C1 segment of cervical spinal cord (tissue), 14 donors: ENCODE measurements at regions not wholly inside any gene's neighbourhood (a gene's known extent, or its start where the extent isn't known, plus 50 kb on each side); places are given as distances from the start of the nearest gene placed in this dataset.

ENCODE experiments used
- DNase-seq, 14 donors: peaks; one replicate each; lab custom pipeline; 2025; lab: John Stamatoyannopoulos, UW

GRCh38 chr18:78688249-78688648, 291.4 kb upstream of the SALL3 start:
- DNase-seq: no peak

DNA sequence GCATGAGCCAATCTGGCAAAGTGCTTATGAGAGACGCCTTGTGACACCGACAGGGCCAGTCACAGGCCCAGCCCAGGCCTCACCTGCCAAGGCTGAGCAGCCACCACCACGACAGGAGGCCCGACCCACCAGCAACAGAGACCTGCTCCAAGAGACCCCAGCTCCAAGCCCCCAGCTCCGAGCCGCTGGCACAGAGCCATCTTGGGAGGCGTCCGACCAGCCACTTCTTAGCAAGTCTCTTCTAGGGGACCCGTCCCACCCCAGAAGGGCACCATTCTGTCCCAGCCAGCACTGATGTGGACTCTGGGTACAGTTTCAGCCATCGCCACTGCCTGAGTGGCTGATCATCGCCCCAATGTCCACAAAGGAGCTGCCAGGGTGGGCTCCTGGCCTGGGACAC, 290.7 kb upstream of the SALL3 start:
- no peak for DNase-seq

GRCh38 chr18:78689606-78690005, 290.0 kb upstream of the SALL3 start:
- DNase-seq: no peak

- DNase-seq: no peak
Observed at GRCh38 chr18:78692105-78692504, 287.5 kb upstream of the SALL3 start.

GRCh38 chr18:78693429-78693828, 286.2 kb upstream of the SALL3 start:
- no peak for DNase-seq

DNA sequence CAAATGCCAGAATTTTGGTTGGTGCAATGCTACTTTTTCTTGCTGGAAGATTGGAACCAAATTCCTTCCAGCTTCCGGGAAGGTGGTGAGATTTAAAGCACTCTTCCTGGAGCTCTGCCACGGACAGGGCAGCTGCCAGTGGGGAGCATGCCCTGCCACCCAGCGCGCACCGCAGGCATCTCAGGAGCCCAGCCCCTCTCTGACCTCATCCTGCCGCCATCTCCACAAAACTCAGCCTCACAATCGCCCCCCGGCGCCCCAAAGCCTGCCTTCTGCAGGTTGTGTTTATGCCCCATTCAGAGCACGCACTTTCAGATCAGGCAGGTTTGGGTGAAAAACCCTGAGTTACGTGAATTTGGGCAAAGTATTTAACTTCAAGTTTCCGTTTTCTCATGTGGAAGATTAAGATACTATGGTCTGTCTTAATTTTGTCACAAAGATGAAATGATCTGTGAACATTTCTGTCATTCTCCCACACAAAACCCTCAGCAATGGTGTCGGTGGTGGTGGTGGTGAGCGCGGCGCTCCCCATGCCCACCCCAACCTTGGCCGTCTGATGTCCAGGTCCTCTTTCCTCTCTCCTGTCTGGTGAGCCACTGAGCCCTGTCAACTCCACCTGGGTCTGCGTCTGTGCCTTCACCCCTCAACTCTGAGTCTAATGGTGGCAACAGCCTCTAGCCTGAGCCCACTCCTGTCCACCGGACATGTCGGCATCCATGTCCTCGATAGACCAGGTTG, 282.8 kb upstream of the SALL3 start:
- no peak for DNase-seq

- DNase-seq: no peak
Observed at GRCh38 chr18:78697446-78697845, 282.2 kb upstream of the SALL3 start.

DNA sequence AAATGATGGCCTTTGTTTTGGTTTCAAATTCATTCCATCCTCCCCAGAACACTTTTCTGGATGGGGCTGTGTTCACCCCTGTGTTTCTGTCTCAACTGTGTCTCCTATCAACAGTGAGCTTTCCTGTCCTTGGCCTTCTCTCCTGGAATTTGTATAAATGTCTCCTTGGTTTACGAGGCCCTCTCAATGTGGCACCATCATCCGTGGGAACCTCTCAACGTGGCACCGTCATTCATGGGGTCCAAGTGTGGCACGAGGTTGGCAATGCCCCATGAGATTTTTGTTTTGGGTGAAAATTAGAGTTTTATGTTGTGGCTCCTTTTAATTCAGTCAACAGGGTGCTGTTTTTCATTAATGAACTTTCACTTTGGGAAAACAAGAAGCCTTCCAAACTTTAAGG, 280.7 kb upstream of the SALL3 start:
- DNase-seq: no peak

- DNase-seq: no peak
Observed at GRCh38 chr18:78699499-78699898, 280.1 kb upstream of the SALL3 start.

GRCh38 chr18:78701771-78702396, 277.7 kb upstream of the SALL3 start:
- DNase-seq: no peak

DNA sequence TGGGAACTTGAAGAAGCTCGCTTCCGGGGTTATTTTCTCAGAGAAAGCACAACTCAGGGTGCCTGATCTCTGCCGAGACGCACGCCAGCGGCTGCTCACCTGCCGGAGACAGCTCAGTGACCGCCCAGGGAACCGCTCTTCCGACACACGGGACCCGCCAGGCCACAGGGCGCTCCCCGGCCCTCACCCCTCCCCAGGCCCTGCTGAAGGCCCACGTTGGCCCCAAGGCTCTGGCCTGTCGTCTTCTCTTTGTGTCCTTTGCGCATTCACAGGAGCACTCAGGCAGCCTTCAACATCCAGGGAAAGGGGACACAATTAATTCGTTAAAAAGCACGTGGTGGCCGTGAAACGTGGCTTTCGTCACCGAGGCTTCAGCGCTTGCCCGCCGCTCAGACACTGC, 276.3 kb upstream of the SALL3 start:
- DNase-seq: peak in 1 of 14 donors; percentile 2

- DNase-seq: no peak
Observed at GRCh38 chr18:78704971-78705461, 274.6 kb upstream of the SALL3 start.

DNA sequence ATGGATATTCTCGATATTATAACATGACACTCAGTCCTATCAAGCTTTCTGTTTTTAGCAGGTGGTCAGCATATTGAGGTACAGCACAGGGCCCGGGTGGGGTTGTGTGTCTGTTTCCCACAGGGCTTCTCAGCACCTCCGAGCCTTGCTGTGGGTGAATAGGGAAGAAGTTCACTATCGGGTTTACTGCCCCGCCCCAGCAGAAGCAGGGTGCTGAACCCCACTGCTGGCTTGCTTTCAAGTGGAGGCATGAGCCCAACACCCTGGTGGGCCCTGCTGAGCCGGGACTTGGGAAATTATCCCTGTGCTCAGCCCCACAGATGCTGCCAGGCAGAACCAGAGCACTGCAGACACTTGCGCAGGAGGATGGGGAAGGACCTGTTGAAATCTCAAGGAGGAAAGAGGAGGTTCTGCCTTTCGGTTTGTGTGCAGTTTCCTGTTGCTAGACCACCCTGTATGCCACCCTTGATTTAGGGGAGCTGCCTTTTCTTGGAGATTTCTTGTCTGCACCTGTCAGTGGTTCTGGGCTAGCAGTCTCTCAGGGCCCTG, 270.3 kb upstream of the SALL3 start:
- no peak for DNase-seq

DNA sequence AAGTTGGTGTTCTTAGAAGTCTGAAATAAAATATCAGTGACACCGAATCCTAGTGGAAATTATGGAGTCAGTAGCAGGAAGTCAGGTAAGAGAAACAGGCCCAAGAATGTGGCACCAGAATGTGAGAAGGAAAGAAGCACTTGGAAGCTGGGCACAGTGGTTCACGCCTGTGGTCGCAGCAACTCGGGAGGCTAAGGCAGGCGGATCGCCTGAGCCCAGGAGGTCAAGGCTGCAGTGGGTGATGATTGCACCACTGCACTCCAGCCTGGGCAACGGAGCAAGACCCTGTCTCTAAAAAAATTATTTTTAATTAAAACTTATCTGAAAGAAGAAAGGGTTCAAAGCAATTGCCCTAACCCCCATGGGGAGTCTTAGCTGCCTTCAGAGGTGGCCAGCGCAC, 268.3 kb upstream of the SALL3 start:
- DNase-seq: no peak

GRCh38 chr18:78711971-78712370, 267.6 kb upstream of the SALL3 start:
- no peak for DNase-seq

DNA sequence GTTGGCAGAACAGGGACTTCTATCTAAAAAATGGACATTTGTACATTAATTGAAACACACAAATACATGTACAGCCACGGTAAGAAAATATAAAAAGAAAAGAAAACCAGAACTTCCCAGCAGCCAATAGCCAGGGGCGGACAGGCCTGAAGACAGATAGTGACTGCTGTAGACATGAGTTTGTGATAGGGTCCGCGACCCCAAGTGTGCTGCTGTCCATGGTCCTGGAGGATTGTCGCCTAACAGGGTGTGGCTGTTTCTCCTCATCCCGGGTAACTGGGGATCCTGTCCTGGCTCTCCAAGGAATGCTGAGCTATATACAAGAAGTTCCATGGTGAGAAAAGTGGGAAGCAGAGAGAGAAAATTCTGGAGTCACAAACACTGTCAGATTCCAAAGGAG, 266.5 kb upstream of the SALL3 start:
- DNase-seq: no peak

DNA sequence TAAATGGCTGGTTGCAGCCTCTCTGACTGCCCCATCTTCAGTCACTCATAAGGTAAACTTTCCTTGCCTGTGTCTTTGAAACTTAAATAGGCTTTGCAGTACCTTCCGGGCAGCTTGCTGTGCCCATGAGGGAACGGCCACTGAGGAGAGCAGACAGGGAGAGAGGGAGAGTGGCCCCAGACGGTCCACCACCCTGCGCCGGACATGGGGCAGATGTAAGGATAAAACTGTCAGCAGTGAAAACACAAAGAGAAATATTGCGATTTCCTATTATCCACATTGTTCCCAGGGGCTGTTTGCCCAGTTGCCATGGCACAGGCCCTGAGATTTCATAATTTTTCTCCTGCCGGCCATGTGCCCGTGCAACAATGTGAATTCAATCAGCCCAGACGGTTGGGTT, 265.9 kb upstream of the SALL3 start:
- no peak for DNase-seq

GRCh38 chr18:78716022-78716421, 263.6 kb upstream of the SALL3 start:
- no peak for DNase-seq

DNA sequence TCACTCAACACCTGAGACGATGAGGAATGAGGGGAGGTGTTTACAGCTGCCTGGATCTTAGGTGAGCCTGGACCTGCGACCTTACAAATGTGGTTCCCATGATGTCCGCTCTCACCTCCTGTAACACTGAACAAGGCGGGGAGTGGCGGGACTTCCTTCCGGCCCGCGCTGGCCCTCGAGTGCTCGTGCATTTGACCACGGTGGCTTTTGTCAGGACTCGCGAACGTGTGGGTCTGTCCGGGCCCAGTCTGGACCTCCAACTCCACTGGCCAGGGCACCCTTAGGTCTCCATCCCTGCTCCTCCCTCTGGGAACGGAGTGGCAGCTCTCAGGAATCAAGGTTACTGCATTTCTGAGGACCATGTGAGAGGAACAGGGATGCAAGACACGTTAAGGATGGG, 263.0 kb upstream of the SALL3 start:
- no peak for DNase-seq

DNA sequence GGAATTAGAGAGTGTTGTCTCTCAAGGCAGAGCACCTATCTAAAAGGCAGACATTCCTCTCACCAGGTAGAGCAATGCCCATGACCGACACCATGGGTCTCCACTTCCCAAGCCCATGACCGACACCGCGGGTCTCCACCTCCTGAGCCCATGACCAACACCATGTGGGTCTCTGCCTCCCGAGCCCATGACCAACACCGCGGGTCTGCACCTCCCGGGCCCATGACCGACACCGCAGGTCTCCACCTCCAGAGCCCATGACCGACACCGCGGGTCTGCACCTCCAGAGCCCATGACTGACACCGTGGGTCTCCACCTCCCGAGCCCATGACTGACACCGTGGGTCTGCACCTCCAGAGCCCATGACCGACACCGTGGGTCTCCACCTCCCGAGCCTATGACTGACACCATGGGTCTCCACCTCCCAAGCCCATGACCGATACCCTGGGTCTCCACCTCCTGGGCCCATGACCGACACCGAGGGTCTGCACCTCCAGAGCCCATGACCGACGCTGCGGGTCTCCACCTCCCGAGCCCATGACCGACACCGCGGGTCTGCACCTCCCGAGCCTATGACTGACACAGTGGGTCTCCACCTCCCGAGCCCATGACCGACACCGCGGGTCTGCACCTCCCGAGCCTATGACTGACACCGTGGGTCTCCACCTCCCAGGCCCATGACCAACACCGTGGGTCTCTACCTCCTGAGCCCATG, 262.4 kb upstream of the SALL3 start:
- no peak for DNase-seq

DNA sequence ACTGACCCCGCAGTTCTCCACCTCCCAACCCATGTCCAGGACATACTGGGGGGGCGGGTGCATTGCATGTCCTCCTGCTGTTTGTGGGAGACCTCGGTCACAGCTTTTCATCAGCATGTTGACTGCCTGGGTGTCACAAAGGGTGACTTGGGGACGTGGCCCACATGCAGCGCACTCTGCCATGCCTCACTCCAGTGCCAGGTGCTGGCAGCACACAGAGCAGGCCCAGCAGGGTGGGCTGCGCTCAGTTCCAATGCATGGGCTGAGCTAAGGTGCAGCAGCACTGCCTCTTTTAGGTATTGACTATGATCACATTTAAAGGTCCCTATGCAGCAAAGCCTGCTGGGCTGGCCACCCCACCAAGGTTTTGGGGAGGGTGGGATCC, 261.9 kb upstream of the SALL3 start:
- DNase-seq: no peak

DNA sequence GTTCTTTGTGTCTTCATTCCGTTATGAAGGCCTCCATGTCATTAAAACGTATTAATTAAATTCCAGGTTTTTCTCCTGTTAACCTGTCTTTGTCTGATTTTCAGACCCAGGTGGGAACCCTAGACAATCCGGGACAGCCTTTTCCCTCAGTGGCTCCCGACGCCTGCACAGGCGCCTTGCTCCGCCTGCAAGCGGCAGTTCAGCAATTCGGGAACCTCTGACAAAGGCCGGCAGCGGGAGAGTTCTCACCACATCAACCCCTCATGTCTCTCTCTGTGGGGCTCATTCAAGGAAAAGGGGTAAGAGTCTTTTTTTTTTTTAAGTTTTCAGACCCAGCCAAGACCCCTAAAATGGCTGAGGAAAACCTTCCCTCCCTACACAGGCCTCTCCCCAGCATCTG, 259.8 kb upstream of the SALL3 start:
- no peak for DNase-seq
